ENCODE measurements at regions not wholly inside any gene's neighbourhood (a gene's known extent, or its start where the extent isn't known, plus 50 kb on each side); places are given as distances from the start of the nearest gene placed in this dataset.

GRCh38 chr11:128342511-128343134 lies 244.7 kb downstream of the ETS1 start:
- no peak overlapping the region for H3K4me3 ChIP-seq (ENCODE audit: control insufficient read depth, low read depth, low read length)
- DNase-seq (ENCODE audit: low read depth), result peak; percentile 28
- no peak for TF ChIP-seq CTCF (IDR thresholded peaks at IDR 0.05; ENCODE audit: control insufficient read depth, insufficient read depth, low read depth, low read length, missing control alignments)

- DNase-seq (ENCODE audit: low read depth), result no peak
- H3K4me3 ChIP-seq (ENCODE audit: control insufficient read depth, low read depth, low read length), result no peak overlapping the region
- no peak for TF ChIP-seq CTCF (IDR thresholded peaks at IDR 0.05; ENCODE audit: control insufficient read depth, insufficient read depth, low read depth, low read length, missing control alignments)
Measured at GRCh38 chr11:128341280-128342248, 245.8 kb downstream of the ETS1 start.

GRCh38 chr11:128339792-128340191 lies 247.6 kb downstream of the ETS1 start:
- H3K4me3 ChIP-seq (ENCODE audit: control insufficient read depth, low read depth, low read length), result no peak overlapping the region
- DNase-seq (ENCODE audit: low read depth), result no peak
- no peak for TF ChIP-seq CTCF (IDR thresholded peaks at IDR 0.05; ENCODE audit: control insufficient read depth, insufficient read depth, low read depth, low read length, missing control alignments)

- no peak for DNase-seq (ENCODE audit: low read depth)
- no peak for TF ChIP-seq CTCF (IDR thresholded peaks at IDR 0.05; ENCODE audit: control insufficient read depth, insufficient read depth, low read depth, low read length, missing control alignments)
- no peak overlapping the region for H3K4me3 ChIP-seq (ENCODE audit: control insufficient read depth, low read depth, low read length)
Measured at GRCh38 chr11:128338811-128339210, 248.5 kb downstream of the ETS1 start.

GRCh38 chr11:128336203-128336602 lies 251.2 kb downstream of the ETS1 start:
- DNase-seq (ENCODE audit: low read depth), result no peak
- TF ChIP-seq CTCF (IDR thresholded peaks at IDR 0.05; ENCODE audit: control insufficient read depth, insufficient read depth, low read depth, low read length, missing control alignments), result no peak
- no peak overlapping the region for H3K4me3 ChIP-seq (ENCODE audit: control insufficient read depth, low read depth, low read length)

GRCh38 chr11:128335729-128336128 lies 251.6 kb downstream of the ETS1 start:
- TF ChIP-seq CTCF (IDR thresholded peaks at IDR 0.05; ENCODE audit: control insufficient read depth, insufficient read depth, low read depth, low read length, missing control alignments), result no peak
- DNase-seq (ENCODE audit: low read depth), result no peak
- no peak overlapping the region for H3K4me3 ChIP-seq (ENCODE audit: control insufficient read depth, low read depth, low read length)

Data from AG09309 (cell line).